Vagina (tissue), 2 donors: ENCODE measurements at regions not wholly inside any gene's neighbourhood (a gene's known extent, or its start where the extent isn't known, plus 50 kb on each side); places are given as distances from the start of the nearest gene placed in this dataset.

Source experiments
- DNase-seq, 2 donors: peaks; one replicate each; pipeline ENCODE4 v3.0.0-alpha.2; 2017; ENCODE audit errors: extremely low spot score in 2 of 2
- H3K27ac ChIP-seq: fragments of 200-600 bp; sonication (generic); one replicate; pipeline ENCODE4 v1.5.1; 2019
- H3K27me3 ChIP-seq: fragments of 200-600 bp; sonication (generic); one replicate; pipeline ENCODE4 v1.5.1; 2019
- H3K36me3 ChIP-seq, 2 donors: fragments of 200-600 bp; sonication (generic); one replicate each; pipeline ENCODE4 v1.5.1; 2017 to 2019
- H3K4me1 ChIP-seq: fragments of 200-600 bp; sonication (generic); one replicate; pipeline ENCODE4 v1.5.1; 2019
- H3K4me3 ChIP-seq, 2 donors: fragments of 200-600 bp; sonication (generic); 1 replicate in 1 of 2; 2 replicates in 1 of 2; pipeline ENCODE4 v1.5.1; 2016 to 2019
- H3K9me3 ChIP-seq: fragments of 200-600 bp; sonication (generic); one replicate; pipeline ENCODE4 v1.5.1; 2019
- POLR2A ChIP-seq, 2 donors: fragments of 450-650 bp; IDR thresholded peaks; one replicate each; pipeline ENCODE4 v1.6.1; 2017; ENCODE audit warnings: antibody characterized with exemption in 2 of 2, mild to moderate bottlenecking in 2 of 2, moderate library complexity in 2 of 2
- POLR2AphosphoS5 ChIP-seq, 2 donors: sonication (generic); formaldehyde crosslinking; IDR thresholded peaks; one replicate each; pipeline ENCODE4 v1.9.0; 2017; ENCODE audit warnings: antibody characterized with exemption in 2 of 2, mild to moderate bottlenecking in 2 of 2, low read depth in 1 of 2; ENCODE audit not compliant: insufficient read depth in 1 of 2
- intact Hi-C: fragments of 100-400 bp; cut with DNase I; formaldehyde crosslinking; loops from one replicate; pipeline ENCODE4 v1.15.1; 2023
- TF ChIP-seq, protein P1 (sequence below), 3 experiments: fragments of 450-650 bp in 2 of 3; fragments of 200-600 bp in 1 of 3; sonication (generic) in 1 of 3; IDR thresholded peaks; one replicate each; pipeline ENCODE4 v1.5.1; 2017 to 2019; ENCODE audit warnings: antibody characterized with exemption in 3 of 3, mild to moderate bottlenecking in 2 of 3, moderate library complexity in 2 of 3

DNA sequence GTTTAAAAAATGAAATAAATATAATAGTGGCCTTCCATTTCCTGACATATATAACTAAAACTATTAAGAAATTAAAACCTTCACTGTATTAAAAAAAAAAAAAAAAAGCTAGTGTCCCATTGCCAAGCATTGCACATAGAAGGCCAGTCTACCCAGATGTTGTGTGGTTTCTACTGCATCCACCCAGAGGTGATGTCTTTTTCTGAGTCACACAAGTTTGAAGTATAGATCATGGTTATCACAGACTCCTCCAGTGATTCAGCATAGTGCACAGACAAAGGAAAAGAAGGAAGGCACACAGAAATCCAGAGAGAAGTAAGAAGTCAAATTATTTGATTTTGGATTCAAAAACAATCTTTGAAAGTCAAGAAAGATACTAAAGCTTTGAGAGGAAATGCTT, 429.0 kb downstream of the ETV1 start:
- H3K27ac ChIP-seq, result no peak overlapping the region
- no peaks in the 10 kb centered on the region for H3K36me3 ChIP-seq
- DNase-seq, result no peak
- no peak for TF ChIP-seq POLR2A (IDR thresholded peaks at IDR 0.05)
- TF ChIP-seq, protein P1, sequence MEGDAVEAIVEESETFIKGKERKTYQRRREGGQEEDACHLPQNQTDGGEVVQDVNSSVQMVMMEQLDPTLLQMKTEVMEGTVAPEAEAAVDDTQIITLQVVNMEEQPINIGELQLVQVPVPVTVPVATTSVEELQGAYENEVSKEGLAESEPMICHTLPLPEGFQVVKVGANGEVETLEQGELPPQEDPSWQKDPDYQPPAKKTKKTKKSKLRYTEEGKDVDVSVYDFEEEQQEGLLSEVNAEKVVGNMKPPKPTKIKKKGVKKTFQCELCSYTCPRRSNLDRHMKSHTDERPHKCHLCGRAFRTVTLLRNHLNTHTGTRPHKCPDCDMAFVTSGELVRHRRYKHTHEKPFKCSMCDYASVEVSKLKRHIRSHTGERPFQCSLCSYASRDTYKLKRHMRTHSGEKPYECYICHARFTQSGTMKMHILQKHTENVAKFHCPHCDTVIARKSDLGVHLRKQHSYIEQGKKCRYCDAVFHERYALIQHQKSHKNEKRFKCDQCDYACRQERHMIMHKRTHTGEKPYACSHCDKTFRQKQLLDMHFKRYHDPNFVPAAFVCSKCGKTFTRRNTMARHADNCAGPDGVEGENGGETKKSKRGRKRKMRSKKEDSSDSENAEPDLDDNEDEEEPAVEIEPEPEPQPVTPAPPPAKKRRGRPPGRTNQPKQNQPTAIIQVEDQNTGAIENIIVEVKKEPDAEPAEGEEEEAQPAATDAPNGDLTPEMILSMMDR (IDR thresholded peaks at IDR 0.05), result no peak
- no peak for TF ChIP-seq POLR2AphosphoS5 (IDR thresholded peaks at IDR 0.05; ENCODE audit: insufficient read depth in 1 of 2, low read depth in 1 of 2)
- H3K4me3 ChIP-seq, result no peak overlapping the region
- H3K27me3 ChIP-seq, result no peaks in the 10 kb centered on the region
- intact Hi-C loops, result no loop called here
- no peaks in the 10 kb centered on the region for H3K9me3 ChIP-seq
- no peaks in the 10 kb centered on the region for H3K4me1 ChIP-seq

DNA sequence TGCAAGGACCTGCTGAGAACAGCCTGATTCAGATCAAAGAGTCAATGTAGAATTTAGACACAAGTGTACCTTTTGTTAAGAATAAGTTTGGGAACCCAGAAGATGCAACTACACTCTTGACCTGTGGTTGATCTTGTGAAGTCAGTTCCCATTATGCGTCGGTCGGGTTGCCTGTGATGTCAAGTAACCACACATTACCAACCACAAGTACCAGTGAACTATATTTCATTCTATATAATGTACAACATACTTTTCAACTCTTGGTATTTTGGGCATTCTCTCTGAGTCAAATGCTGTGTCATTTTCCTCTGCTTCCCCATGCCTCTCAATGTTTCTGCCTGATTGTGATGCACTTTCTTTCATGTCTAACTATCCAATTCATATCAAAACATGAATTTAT, 426.2 kb downstream of the ETV1 start:
- no peak for TF ChIP-seq POLR2AphosphoS5 (IDR thresholded peaks at IDR 0.05; ENCODE audit: insufficient read depth in 1 of 2, low read depth in 1 of 2)
- TF ChIP-seq POLR2A (IDR thresholded peaks at IDR 0.05), result no peak
- TF ChIP-seq, protein P1 (IDR thresholded peaks at IDR 0.05), result no peak
- intact Hi-C loops, result no loop called here

DNA sequence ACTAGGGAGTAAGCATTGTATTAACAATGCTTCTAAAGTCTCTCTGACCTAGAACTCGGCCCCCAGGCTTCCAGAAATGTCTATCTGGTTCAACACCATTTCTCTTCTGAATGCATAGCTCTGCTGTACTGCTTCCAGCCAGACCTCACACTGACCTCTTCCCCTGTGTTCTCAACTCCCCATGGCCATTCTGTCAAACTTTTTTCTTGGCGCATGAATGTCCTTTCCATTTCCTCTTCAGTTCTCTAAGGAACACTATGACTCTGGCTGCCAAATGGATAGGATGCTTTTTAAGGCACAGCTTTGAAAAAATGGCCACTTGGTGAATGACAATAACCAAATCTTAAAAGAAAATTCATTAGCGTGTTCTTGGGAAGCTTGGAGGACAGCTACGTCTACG, 425.8 kb downstream of the ETV1 start:
- no peak overlapping the region for H3K4me3 ChIP-seq
- H3K9me3 ChIP-seq, result no peaks in the 10 kb centered on the region
- intact Hi-C loops, result no loop called here
- no peaks in the 10 kb centered on the region for H3K4me1 ChIP-seq
- no peaks in the 10 kb centered on the region for H3K36me3 ChIP-seq
- TF ChIP-seq POLR2A (IDR thresholded peaks at IDR 0.05), result no peak
- no peak for TF ChIP-seq POLR2AphosphoS5 (IDR thresholded peaks at IDR 0.05; ENCODE audit: insufficient read depth in 1 of 2, low read depth in 1 of 2)
- TF ChIP-seq, protein P1 (IDR thresholded peaks at IDR 0.05), result no peak
- DNase-seq, result no peak
- H3K27ac ChIP-seq, result no peak overlapping the region
- no peaks in the 10 kb centered on the region for H3K27me3 ChIP-seq

More for the DNA sequence above, 426.2 kb downstream of the ETV1 start:
- Histone ChIP-seq H3K9me3 (no peaks in the 10 kb centered on the region), H3K27ac (no peak overlapping the region), H3K4me1 (no peaks in the 10 kb centered on the region), H3K27me3 (no peaks in the 10 kb centered on the region), H3K4me3 (no peak overlapping the region), H3K36me3 (no peaks in the 10 kb centered on the region)
- no peak for DNase-seq

DNA sequence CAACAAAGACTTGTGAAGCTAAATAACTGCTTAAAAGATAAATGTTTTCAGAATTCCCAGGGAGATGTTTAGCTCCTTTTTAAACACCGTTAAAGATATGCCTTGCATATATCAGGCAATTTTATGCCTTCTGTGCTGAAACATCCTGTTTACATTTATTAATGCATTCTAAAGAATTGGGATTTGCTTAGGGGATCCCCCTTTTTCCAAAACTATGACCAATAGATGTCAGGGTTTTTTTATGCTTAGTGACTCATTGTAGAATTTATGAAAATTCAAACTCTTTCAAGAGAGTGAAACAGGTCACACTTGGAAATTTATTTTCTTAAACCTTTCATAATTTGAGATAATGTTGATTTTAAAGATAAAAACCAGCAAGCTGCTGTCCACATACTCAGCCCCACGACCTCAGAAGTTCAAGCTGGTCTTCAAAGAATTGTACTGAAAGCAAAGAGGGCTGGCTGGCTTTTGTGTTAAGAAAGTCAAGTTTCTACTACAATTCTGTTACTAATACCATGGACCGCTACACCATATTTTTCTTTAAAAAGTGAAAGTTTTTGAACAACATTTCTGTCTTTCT, 411.8 kb downstream of the ETV1 start:
- intact Hi-C loops, result no loop called here
- H3K27ac ChIP-seq, result no peak overlapping the region
- no peaks in the 10 kb centered on the region for H3K9me3 ChIP-seq
- no peaks in the 10 kb centered on the region for H3K4me1 ChIP-seq
- no peaks in the 10 kb centered on the region for H3K27me3 ChIP-seq
- TF ChIP-seq, protein P1 (IDR thresholded peaks at IDR 0.05), result no peak
- TF ChIP-seq POLR2AphosphoS5 (IDR thresholded peaks at IDR 0.05; ENCODE audit: insufficient read depth in 1 of 2, low read depth in 1 of 2), result no peak
- TF ChIP-seq POLR2A (IDR thresholded peaks at IDR 0.05), result no peak
- DNase-seq, result no peak
- no peaks in the 10 kb centered on the region for H3K36me3 ChIP-seq
- no peak overlapping the region for H3K4me3 ChIP-seq

DNA sequence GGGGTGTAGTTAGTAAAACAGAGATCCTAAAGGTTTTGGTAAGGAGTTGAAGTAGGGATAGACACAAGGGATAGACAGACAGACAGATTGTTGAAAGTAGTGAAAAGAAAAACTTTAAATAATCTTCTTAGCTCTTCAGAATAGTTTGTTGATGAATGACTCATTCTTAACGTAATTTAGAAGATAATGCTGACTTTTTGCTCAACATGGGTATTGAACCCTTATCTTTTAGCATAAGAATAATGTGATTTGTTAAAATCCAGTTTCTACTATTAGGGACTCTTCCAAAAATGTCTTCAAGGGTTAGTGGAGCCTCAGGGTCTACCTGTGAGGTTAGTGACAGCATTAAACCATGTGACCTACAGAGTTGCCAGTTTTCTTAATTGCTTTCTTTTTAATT, 411.2 kb downstream of the ETV1 start:
- Histone ChIP-seq H3K4me1 (no peaks in the 10 kb centered on the region), H3K27me3 (no peaks in the 10 kb centered on the region), H3K27ac (no peak overlapping the region), H3K36me3 (no peaks in the 10 kb centered on the region), H3K4me3 (no peak overlapping the region), H3K9me3 (no peaks in the 10 kb centered on the region)
- DNase-seq, result no peak
- TF ChIP-seq POLR2A (IDR thresholded peaks at IDR 0.05), result no peak
- TF ChIP-seq, protein P1 (IDR thresholded peaks at IDR 0.05), result no peak
- TF ChIP-seq POLR2AphosphoS5 (IDR thresholded peaks at IDR 0.05; ENCODE audit: insufficient read depth in 1 of 2, low read depth in 1 of 2), result no peak
- intact Hi-C loops, result no loop called here
